T-cell (primary cell): ENCODE measurements at regions not wholly inside any gene's neighbourhood (a gene's known extent, or its start where the extent isn't known, plus 50 kb on each side); places are given as distances from the start of the nearest gene placed in this dataset.

Source experiments
- ATAC-seq, 4 experiments: fragments of 200-7000 bp in 3 of 4; fragments of 150-1000 bp in 1 of 4; cut with Tn5 transposase; replicated peaks in 1 of 4; 1 replicate in 3 of 4; 2 replicates in 1 of 4; pipeline ENCODE4 v1.10.0; 2021; ENCODE audit warnings: moderate library complexity in 3 of 4, mild to moderate bottlenecking in 2 of 4, moderate number of reproducible peaks in 1 of 4
- CTCF ChIA-PET, 2 donors: fragments of 300-600 bp; sonication (Branson Sonifier 250); formaldehyde crosslinking; loops; one replicate each; lab custom pipeline; 2022; ENCODE audit warnings: antibody characterized with exemption in 2 of 2; lab: Charles Lee
- POLR2A ChIA-PET, 2 donors: fragments of 300-600 bp; sonication (Branson Sonifier 250); formaldehyde crosslinking; loops; one replicate each; lab custom pipeline; 2022; ENCODE audit warnings: antibody characterized with exemption in 2 of 2; lab: Charles Lee
- DNase-seq, 35 experiments: peaks; one replicate each; pipeline versions ENCODE4 v3.0.0 to v3.0.0-alpha.2; 2013 to 2023
- H3K27ac ChIP-seq: one replicate; pipeline ENCODE4 v1.5.1; 2013; ENCODE audit warnings: low read length
- H3K27me3 ChIP-seq, 2 experiments: replicated peaks in 1 of 2; 1 replicate in 1 of 2; 2 replicates in 1 of 2; pipeline versions ENCODE4 v1.6.1 to v1.7.0; 2013; ENCODE audit warnings: low read length in 1 of 2, mixed read lengths in 1 of 2; ENCODE audit not compliant: control insufficient read depth in 2 of 2, insufficient read depth in 2 of 2; ENCODE audit errors: extremely low read depth in 1 of 2
- H3K36me3 ChIP-seq, 2 donors: 1 replicate in 1 of 2; 2 replicates in 1 of 2; pipeline versions ENCODE4 v1.6.1 to v1.7.0; 2013; ENCODE audit warnings: low read length in 1 of 2; ENCODE audit not compliant: control insufficient read depth in 2 of 2, insufficient read depth in 1 of 2; ENCODE audit errors: extremely low read depth in 1 of 2
- H3K4me1 ChIP-seq, 2 experiments: 1 replicate in 1 of 2; 2 replicates in 1 of 2; pipeline versions ENCODE4 v1.6.1 to v1.7.0; 2013; ENCODE audit warnings: low read length in 2 of 2, mixed read lengths in 1 of 2; ENCODE audit not compliant: insufficient read depth in 2 of 2, control insufficient read depth in 1 of 2; ENCODE audit errors: extremely low read depth in 1 of 2
- H3K4me3 ChIP-seq, 2 donors: 1 replicate in 1 of 2; 2 replicates in 1 of 2; pipeline versions ENCODE4 v1.5.1 to v1.7.0; 2013; ENCODE audit warnings: mild to moderate bottlenecking in 2 of 2, low read length in 1 of 2, moderate library complexity in 1 of 2; ENCODE audit not compliant: control insufficient read depth in 1 of 2; ENCODE audit errors: extremely low read depth in 1 of 2
- H3K9me3 ChIP-seq: 2 replicates; pipeline ENCODE4 v1.7.0; 2013
- H3K27ac Mint-ChIP-seq, 2 donors: one replicate each; pipeline ENCODE4 v1.8.0; 2020 to 2021; ENCODE audit warnings: mild to moderate bottlenecking in 2 of 2, mixed read lengths in 2 of 2
- H3K27me3 Mint-ChIP-seq, 2 donors: one replicate each; pipeline ENCODE4 v1.8.0; 2021 to 2022; ENCODE audit warnings: mixed read lengths in 2 of 2
- H3K36me3 Mint-ChIP-seq: one replicate; pipeline ENCODE4 v1.8.0; 2021; ENCODE audit warnings: mixed read lengths
- H3K4me1 Mint-ChIP-seq, 3 donors: one replicate each; pipeline ENCODE4 v1.8.0; 2020 to 2022; ENCODE audit warnings: mixed read lengths in 3 of 3, mild to moderate bottlenecking in 1 of 3
- H3K4me3 Mint-ChIP-seq, 3 donors: one replicate each; pipeline ENCODE4 v1.8.0; 2020 to 2022; ENCODE audit warnings: mild to moderate bottlenecking in 3 of 3, mixed read lengths in 3 of 3, moderate library complexity in 3 of 3
- H3K9me3 Mint-ChIP-seq, 3 donors: one replicate each; pipeline ENCODE4 v1.8.0; 2020 to 2022; ENCODE audit warnings: mixed read lengths in 3 of 3
- WGBS: methylation state at CpG from one replicate; pipeline ENCODE4 v1.1.5; 2013; ENCODE audit warnings: missing lambda C conversion rate; ENCODE audit not compliant: insufficient coverage; 5-methylcytosine and 5-hydroxymethylcytosine counted together

DNA sequence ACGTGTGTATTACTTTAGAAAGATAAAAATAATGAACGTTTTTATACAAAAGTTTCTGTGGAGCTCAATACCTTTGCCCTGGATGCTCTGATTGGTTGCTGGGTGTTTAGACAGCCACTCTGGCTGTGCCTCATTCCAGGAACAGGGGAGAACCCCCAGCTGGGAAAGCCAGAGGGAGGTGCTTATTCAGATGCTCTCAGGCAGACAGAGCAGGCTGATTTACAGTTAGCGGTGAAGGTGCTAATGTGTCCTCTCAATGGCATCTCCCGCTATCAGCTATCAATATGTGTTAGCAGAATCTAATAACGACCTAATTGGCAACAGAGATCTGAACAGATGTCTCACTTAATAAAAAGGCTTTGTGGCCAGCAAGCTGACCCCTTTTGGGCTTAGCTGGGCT, 402.3 kb downstream of the NUAK1 start:
- Histone ChIP-seq H3K4me1 (peaks cover 0 to 11% of the 10 kb centered on the region in 2 experiments), H3K27ac (no peak overlapping the region), H3K4me3 (no peak overlapping the region), H3K36me3 (no peaks in the 10 kb centered on the region), H3K27me3 (peaks cover 0 to 3% of the 10 kb centered on the region in 2 experiments), H3K9me3 (no peaks in the 10 kb centered on the region)
- H3K27me3 Mint-ChIP-seq: peaks cover 0 to 3% of the 10 kb centered on the region in 2 donors
- H3K27ac Mint-ChIP-seq: no peak overlapping the region
- WGBS: 72% methylated on average over 2 of the region's 5 CpGs
- ChIA-PET POLR2A (interaction anchor here in 1 of 2 donors (0.7 kb wide), 1 partner anchor 8 kb away, joined by 3 read pairs; no protein-coding TSS in a partner anchor), CTCF (no interaction called here)
- DNase-seq: no peak
- H3K9me3 Mint-ChIP-seq: no peaks in the 10 kb centered on the region
- no peaks in the 10 kb centered on the region for H3K4me1 Mint-ChIP-seq
- no peak for ATAC-seq
- H3K36me3 Mint-ChIP-seq: no peaks in the 10 kb centered on the region
- H3K4me3 Mint-ChIP-seq: no peak overlapping the region

- Mint-ChIP-seq H3K27ac (no peak overlapping the region), H3K9me3 (no peaks in the 10 kb centered on the region), H3K4me3 (no peak overlapping the region), H3K27me3 (peaks cover 0 to 11% of the 10 kb centered on the region in 2 donors), H3K4me1 (no peaks in the 10 kb centered on the region), H3K36me3 (no peaks in the 10 kb centered on the region)
- Histone ChIP-seq H3K27ac (no peak overlapping the region), H3K36me3 (no peaks in the 10 kb centered on the region), H3K9me3 (no peaks in the 10 kb centered on the region), H3K4me3 (no peak overlapping the region), H3K27me3 (peaks cover 0 to 5% of the 10 kb centered on the region in 2 experiments), H3K4me1 (peaks cover 0 to 11% of the 10 kb centered on the region in 2 experiments)
- no peak for ATAC-seq
- peak in 4 of 35 experiments; percentile 3 to 10 (median 9) for DNase-seq
- ChIA-PET CTCF (no interaction called here), POLR2A (interaction anchor here in 1 of 2 donors (0.7 kb wide), 1 partner anchor 257 kb away, joined by 3 read pairs; no protein-coding TSS in a partner anchor)
- whole genome bisulfite sequencing: 80% methylated on average over 2 of the region's 9 CpGs
Observed at GRCh38 chr12:105738051-105738450, 400.7 kb downstream of the NUAK1 start.

- DNase-seq (no peak), ATAC-seq (no peak)
- Histone ChIP-seq H3K4me3 (no peak overlapping the region), H3K27me3 (peaks cover 0 to 5% of the 10 kb centered on the region in 2 experiments), H3K9me3 (no peaks in the 10 kb centered on the region), H3K27ac (no peak overlapping the region), H3K4me1 (peaks cover 0 to 11% of the 10 kb centered on the region in 2 experiments), H3K36me3 (no peaks in the 10 kb centered on the region)
- 75% methylated on average over 1 of the region's 2 CpGs for WGBS
- Mint-ChIP-seq H3K4me1 (no peaks in the 10 kb centered on the region), H3K27ac (no peak overlapping the region), H3K36me3 (no peaks in the 10 kb centered on the region), H3K27me3 (peaks cover 0 to 11% of the 10 kb centered on the region in 2 donors), H3K4me3 (no peak overlapping the region), H3K9me3 (no peaks in the 10 kb centered on the region)
- ChIA-PET CTCF (no interaction called here), POLR2A (no interaction called here)
Observed at GRCh38 chr12:105740369-105740768, 398.4 kb downstream of the NUAK1 start.

DNA sequence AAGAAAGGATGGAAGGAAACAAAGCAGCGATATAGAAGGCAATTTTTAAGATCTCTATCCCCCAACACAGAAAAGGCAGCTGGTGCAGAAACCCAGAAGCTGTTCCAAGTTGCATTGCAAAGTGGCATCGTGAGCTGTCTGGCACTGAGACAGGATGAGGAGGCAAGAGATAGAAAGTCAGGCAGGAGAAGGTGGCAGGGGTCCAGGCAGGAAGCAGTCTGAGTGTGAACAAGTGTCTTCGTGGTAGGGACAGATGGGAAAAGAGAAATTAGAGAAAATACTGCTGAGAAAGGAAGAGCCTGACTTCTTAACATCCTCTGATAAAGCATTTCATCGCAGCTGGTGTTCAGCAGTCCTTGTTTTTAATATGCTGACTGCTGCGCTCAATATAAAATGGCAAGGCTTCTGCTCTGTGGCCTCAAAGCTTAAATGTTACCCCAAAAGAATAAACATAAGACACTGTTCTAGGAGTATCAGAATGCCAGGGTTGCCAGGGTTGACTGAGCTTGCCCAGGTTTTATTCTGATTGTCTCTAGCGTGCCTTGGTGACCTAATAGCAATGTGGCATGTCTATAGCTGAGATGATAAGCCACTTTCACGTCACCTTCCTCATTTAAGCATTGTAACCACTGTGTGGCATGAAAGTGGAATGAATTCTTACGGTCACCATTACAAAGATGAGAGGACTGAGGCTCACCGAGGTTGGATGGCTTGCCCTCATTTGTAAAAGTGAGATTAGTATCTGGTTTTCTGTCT, 397.6 kb downstream of the NUAK1 start:
- no peak for ATAC-seq
- H3K36me3 ChIP-seq: no peaks in the 10 kb centered on the region
- CTCF ChIA-PET: no interaction called here
- no peak for DNase-seq
- H3K9me3 Mint-ChIP-seq: no peaks in the 10 kb centered on the region
- no peaks in the 10 kb centered on the region for H3K9me3 ChIP-seq
- POLR2A ChIA-PET: no interaction called here
- no peak overlapping the region for H3K4me3 ChIP-seq
- H3K4me1 ChIP-seq: peaks cover 0 to 11% of the 10 kb centered on the region in 2 experiments
- no peak overlapping the region for H3K27ac Mint-ChIP-seq
- H3K4me1 Mint-ChIP-seq: no peaks in the 10 kb centered on the region
- peaks cover 0 to 11% of the 10 kb centered on the region in 2 donors for H3K27me3 Mint-ChIP-seq
- 17% methylated on average over 2 of the region's 9 CpGs for WGBS
- no peaks in the 10 kb centered on the region for H3K36me3 Mint-ChIP-seq
- H3K27ac ChIP-seq: no peak overlapping the region
- no peak overlapping the region for H3K4me3 Mint-ChIP-seq
- peaks cover 0 to 5% of the 10 kb centered on the region in 2 experiments for H3K27me3 ChIP-seq

GRCh38 chr12:105741786-105742566, 396.8 kb downstream of the NUAK1 start:
- Histone ChIP-seq H3K36me3 (no peaks in the 10 kb centered on the region), H3K27me3 (peaks cover 0 to 5% of the 10 kb centered on the region in 2 experiments), H3K9me3 (no peaks in the 10 kb centered on the region), H3K27ac (no peak overlapping the region), H3K4me3 (no peak overlapping the region), H3K4me1 (peaks cover 0 to 11% of the 10 kb centered on the region in 2 experiments)
- Mint-ChIP-seq H3K4me1 (no peaks in the 10 kb centered on the region), H3K27ac (no peak overlapping the region), H3K9me3 (no peaks in the 10 kb centered on the region), H3K27me3 (peaks cover 0 to 11% of the 10 kb centered on the region in 2 donors), H3K4me3 (no peak overlapping the region), H3K36me3 (no peaks in the 10 kb centered on the region)
- ATAC-seq: no peak
- 79% methylated on average over 9 of the region's 9 CpGs for WGBS
- no peak for DNase-seq
- ChIA-PET CTCF (no interaction called here), POLR2A (no interaction called here)

GRCh38 chr12:105742567-105742874, 396.2 kb downstream of the NUAK1 start:
- ChIA-PET CTCF (no interaction called here), POLR2A (no interaction called here)
- peaks cover 0 to 11% of the 10 kb centered on the region in 2 experiments for H3K4me1 ChIP-seq
- ATAC-seq (no peak), DNase-seq (no peak)
- Mint-ChIP-seq H3K27ac (no peak overlapping the region), H3K9me3 (no peaks in the 10 kb centered on the region), H3K36me3 (no peaks in the 10 kb centered on the region), H3K27me3 (peaks cover 0 to 11% of the 10 kb centered on the region in 2 donors), H3K4me1 (no peaks in the 10 kb centered on the region), H3K4me3 (no peak overlapping the region)
- H3K27ac ChIP-seq: no peak overlapping the region
- H3K4me3 ChIP-seq: no peak overlapping the region
- no peaks in the 10 kb centered on the region for H3K36me3 ChIP-seq
- H3K9me3 ChIP-seq: no peaks in the 10 kb centered on the region
- H3K27me3 ChIP-seq: peaks cover 0 to 5% of the 10 kb centered on the region in 2 experiments
- 71% methylated on average over 3 of the region's 3 CpGs for WGBS
